ENCODE measurements at regions not wholly inside any gene's neighbourhood (a gene's known extent, or its start where the extent isn't known, plus 50 kb on each side); places are given as distances from the start of the nearest gene placed in this dataset.

DNA sequence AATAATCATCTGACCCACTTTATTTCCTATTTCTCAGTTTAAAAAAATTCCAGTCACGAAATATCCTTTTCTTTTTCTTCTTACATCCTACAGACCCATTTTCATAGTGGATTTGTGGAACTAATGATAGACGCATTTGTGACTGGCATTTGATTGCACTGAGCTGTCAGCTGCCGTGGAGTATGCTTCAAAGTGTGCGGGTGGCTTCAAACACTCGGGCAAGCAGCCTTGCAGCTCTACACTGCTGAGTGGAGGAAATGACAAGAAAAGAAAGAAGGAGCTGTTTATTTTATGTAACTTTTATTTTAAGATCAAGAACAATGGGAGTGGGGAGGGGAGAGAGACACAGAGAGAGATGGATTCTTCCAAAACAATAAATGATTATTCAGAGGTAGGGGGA, 112.8 kb upstream of the NAP1L1 start:
- H3K4me1 ChIP-seq (ENCODE audit: control insufficient read depth, insufficient read depth, low read length): no peaks in the 10 kb centered on the region
- H3K23ac ChIP-seq (ENCODE audit: low read depth, low read length): no peak overlapping the region
- H4K91ac ChIP-seq (ENCODE audit: insufficient read depth, low read depth, low read length): no peak overlapping the region
- ATAC-seq (ENCODE audit: low read depth): no peak
- TF ChIP-seq CHD1 (IDR thresholded peaks at IDR 0.05; ENCODE audit: low read depth, low read length): no peak
- no peak for TF ChIP-seq RFX5 (IDR thresholded peaks at IDR 0.05; ENCODE audit: low read depth, low read length)
- no peak for TF ChIP-seq RAD21 (IDR thresholded peaks at IDR 0.05; ENCODE audit: low read length)
- no peak for TF ChIP-seq SMC3 (IDR thresholded peaks at IDR 0.05; ENCODE audit: low read depth, low read length)
- TF ChIP-seq POLR2A (IDR thresholded peaks at IDR 0.05; ENCODE audit: low read depth, low read length): no peak
- TF ChIP-seq, protein P1, sequence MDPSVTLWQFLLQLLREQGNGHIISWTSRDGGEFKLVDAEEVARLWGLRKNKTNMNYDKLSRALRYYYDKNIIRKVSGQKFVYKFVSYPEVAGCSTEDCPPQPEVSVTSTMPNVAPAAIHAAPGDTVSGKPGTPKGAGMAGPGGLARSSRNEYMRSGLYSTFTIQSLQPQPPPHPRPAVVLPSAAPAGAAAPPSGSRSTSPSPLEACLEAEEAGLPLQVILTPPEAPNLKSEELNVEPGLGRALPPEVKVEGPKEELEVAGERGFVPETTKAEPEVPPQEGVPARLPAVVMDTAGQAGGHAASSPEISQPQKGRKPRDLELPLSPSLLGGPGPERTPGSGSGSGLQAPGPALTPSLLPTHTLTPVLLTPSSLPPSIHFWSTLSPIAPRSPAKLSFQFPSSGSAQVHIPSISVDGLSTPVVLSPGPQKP (IDR thresholded peaks at IDR 0.05; ENCODE audit: borderline replicate concordance, low read depth, low read length): no peak
- TF ChIP-seq, protein P2, sequence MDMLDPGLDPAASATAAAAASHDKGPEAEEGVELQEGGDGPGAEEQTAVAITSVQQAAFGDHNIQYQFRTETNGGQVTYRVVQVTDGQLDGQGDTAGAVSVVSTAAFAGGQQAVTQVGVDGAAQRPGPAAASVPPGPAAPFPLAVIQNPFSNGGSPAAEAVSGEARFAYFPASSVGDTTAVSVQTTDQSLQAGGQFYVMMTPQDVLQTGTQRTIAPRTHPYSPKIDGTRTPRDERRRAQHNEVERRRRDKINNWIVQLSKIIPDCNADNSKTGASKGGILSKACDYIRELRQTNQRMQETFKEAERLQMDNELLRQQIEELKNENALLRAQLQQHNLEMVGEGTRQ (IDR thresholded peaks at IDR 0.05; ENCODE audit: low read depth, low read length): no peak
- no peak for TF ChIP-seq BHLHE40 (IDR thresholded peaks at IDR 0.05; ENCODE audit: low read depth, low read length)
- no peak for TF ChIP-seq MAZ (IDR thresholded peaks at IDR 0.05; ENCODE audit: borderline replicate concordance, low read depth, low read length)
- no peak for TF ChIP-seq NFE2L2 (IDR thresholded peaks at IDR 0.05; ENCODE audit: low read depth, low read length)
- no peak for TF ChIP-seq RCOR1 (IDR thresholded peaks at IDR 0.05; ENCODE audit: insufficient replicate concordance, low read length)
- peaks cover 12% of the 10 kb centered on the region for H3K9me3 ChIP-seq (ENCODE audit: control insufficient read depth, insufficient read depth, low read length)
- no peaks in the 10 kb centered on the region for H4K20me1 ChIP-seq (ENCODE audit: insufficient read depth, low read length)
- BruUV-seq (replicated peaks): no TSS peak
- H2AK5ac ChIP-seq (ENCODE audit: low read depth, low read length): no peak overlapping the region
- H3K27me3 ChIP-seq (ENCODE audit: control insufficient read depth, insufficient read depth, low read length): no peaks in the 10 kb centered on the region
- POLR2A ChIA-PET (ENCODE audit: unreplicated experiment): interaction anchor here (0.5 kb wide), 1 partner anchor 716 kb away, joined by 5 read pairs; no protein-coding TSS in a partner anchor
- H2BK120ac ChIP-seq (ENCODE audit: low read depth, low read length): no peak overlapping the region
- no peak overlapping the region for H3K4me2 ChIP-seq (ENCODE audit: low read depth, low read length)
- H3K14ac ChIP-seq (replicated peaks; ENCODE audit: low read depth, low read length): no peak overlapping the region
- no peak overlapping the region for H2BK5ac ChIP-seq (ENCODE audit: low read depth, low read length, poor library complexity, severe bottlenecking)
- CTCF ChIA-PET: no interaction called here
- intact Hi-C loops (cut with micrococcal nuclease) (no loop called here), in situ Hi-C loops (cut with MboI; ENCODE audit: low sequenced_read_pairs) (no loop called here), dilution Hi-C loops (cut with HindIII; ENCODE audit: low sequenced_read_pairs, unreplicated experiment) (no loop called here)
- no peak overlapping the region for H3K27ac ChIP-seq (ENCODE audit: insufficient read depth, low read length)
- 45% methylated on average over 3 of the region's 5 CpGs; no CpG with 5 or more reads in 1 of the 2 experiments for WGBS, 2 experiments (ENCODE audit: extremely low coverage in 2 of 2, insufficient read length in 1 of 2)
- no peak overlapping the region for H3K18ac ChIP-seq (ENCODE audit: low read depth, low read length)
- no peak overlapping the region for H3K4me3 ChIP-seq (ENCODE audit: insufficient read depth, low read depth, low read length)
- H3K56ac ChIP-seq (ENCODE audit: extremely low read depth, insufficient read depth, low read length): no peak overlapping the region
- H2BK20ac ChIP-seq (ENCODE audit: low read depth, low read length): no peak overlapping the region
- no peak overlapping the region for H3K9ac ChIP-seq (ENCODE audit: low read depth, low read length)
- no peak overlapping the region for H3K4ac ChIP-seq (ENCODE audit: low read depth, low read length)
- no peak overlapping the region; the same call in 2 of the 3 replicates for H2BK15ac ChIP-seq (ENCODE audit: low read depth, low read length)
- H3K79me1 ChIP-seq (ENCODE audit: low read depth in 1 of 2, low read length in 2 of 2): no peaks in the 10 kb centered on the region
- DNase-seq: no peak
- no peaks in the 10 kb centered on the region for H3K9me1 ChIP-seq (ENCODE audit: insufficient read depth, low read length)
- H4K8ac ChIP-seq (ENCODE audit: low read depth in 2 of 2, low read length in 2 of 2): no peak overlapping the region
- no peak overlapping the region for H2AK9ac ChIP-seq (replicated peaks; ENCODE audit: low read depth, low read length, poor library complexity)
- no peak overlapping the region for H4K5ac ChIP-seq (ENCODE audit: low read depth, low read length)
- no peaks in the 10 kb centered on the region for H3K36me3 ChIP-seq (ENCODE audit: control insufficient read depth, insufficient read depth, low read length)
- no peak overlapping the region for H2AFZ ChIP-seq (replicated peaks; ENCODE audit: low read length, poor library complexity)
